ENCODE measurements at regions not wholly inside any gene's neighbourhood (a gene's known extent, or its start where the extent isn't known, plus 50 kb on each side); places are given as distances from the start of the nearest gene placed in this dataset.

DNA sequence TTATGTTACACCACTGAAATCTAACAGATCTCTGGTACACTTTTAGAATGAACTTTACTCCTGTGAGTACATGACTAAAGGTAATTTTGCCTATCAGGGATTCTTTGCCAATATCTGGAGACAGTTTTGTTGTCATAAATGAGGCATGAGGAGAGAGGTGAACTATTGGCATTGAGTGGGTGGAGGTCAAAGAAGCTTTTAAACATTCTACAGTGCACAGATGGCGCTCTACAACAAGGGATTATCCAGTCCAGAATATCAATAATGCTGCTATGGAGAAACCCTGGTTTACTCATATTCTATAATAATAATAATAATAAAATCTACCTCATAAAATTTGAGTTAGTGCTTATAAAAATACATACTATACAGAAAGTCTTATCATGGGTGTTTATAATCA, 702.3 kb downstream of the SI start:
- Histone ChIP-seq H3K36me3 (no peaks in the 10 kb centered on the region), H3K4me1 (no peaks in the 10 kb centered on the region), H3K27ac (no peak overlapping the region), H3K4me3 (no peak overlapping the region), H3K27me3 (no peaks in the 10 kb centered on the region), H3K9me3 (no peaks in the 10 kb centered on the region)
- no peak for TF ChIP-seq POLR2A (IDR thresholded peaks at IDR 0.05)
- TF ChIP-seq, protein P1, sequence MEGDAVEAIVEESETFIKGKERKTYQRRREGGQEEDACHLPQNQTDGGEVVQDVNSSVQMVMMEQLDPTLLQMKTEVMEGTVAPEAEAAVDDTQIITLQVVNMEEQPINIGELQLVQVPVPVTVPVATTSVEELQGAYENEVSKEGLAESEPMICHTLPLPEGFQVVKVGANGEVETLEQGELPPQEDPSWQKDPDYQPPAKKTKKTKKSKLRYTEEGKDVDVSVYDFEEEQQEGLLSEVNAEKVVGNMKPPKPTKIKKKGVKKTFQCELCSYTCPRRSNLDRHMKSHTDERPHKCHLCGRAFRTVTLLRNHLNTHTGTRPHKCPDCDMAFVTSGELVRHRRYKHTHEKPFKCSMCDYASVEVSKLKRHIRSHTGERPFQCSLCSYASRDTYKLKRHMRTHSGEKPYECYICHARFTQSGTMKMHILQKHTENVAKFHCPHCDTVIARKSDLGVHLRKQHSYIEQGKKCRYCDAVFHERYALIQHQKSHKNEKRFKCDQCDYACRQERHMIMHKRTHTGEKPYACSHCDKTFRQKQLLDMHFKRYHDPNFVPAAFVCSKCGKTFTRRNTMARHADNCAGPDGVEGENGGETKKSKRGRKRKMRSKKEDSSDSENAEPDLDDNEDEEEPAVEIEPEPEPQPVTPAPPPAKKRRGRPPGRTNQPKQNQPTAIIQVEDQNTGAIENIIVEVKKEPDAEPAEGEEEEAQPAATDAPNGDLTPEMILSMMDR (IDR thresholded peaks at IDR 0.05) = no peak
- intact Hi-C loops (cut with DNase I) = no loop called here
- DNase-seq (no peak), ATAC-seq (no peak)
- 78 to 95% (median 82%) methylated on average over 1 of the region's 1 CpG for WGBS, 4 donors

DNA sequence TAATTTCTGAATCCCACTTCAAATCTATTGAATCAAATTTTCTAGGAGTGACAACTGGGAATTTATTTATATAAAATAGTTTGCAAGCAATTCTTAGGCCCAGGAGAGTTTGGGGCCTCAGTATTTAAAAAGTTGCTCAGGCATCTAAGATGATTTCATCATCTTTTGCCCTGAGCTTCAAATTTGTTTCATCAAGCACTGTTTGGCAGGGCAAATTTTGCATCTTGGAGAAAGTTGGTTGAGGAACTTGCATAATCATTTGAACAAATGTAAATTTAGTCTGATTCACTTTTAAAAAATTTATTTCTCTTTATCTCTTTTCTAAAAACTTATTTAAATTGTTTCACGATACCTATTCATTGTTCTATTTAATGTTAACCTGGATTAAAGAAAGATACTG, 702.8 kb downstream of the SI start:
- no peak overlapping the region for H3K27ac ChIP-seq
- 48 to 92% (median 90%) methylated on average over 1 of the region's 1 CpG for whole genome bisulfite sequencing, 4 donors
- H3K4me1 ChIP-seq = no peaks in the 10 kb centered on the region
- no peak for DNase-seq
- TF ChIP-seq, protein P1 (IDR thresholded peaks at IDR 0.05) = no peak
- TF ChIP-seq POLR2A (IDR thresholded peaks at IDR 0.05) = no peak
- no peaks in the 10 kb centered on the region for H3K27me3 ChIP-seq
- no peak for ATAC-seq
- H3K9me3 ChIP-seq = no peaks in the 10 kb centered on the region
- intact Hi-C loops (cut with DNase I) = no loop called here
- no peaks in the 10 kb centered on the region for H3K36me3 ChIP-seq
- no peak overlapping the region for H3K4me3 ChIP-seq

DNA sequence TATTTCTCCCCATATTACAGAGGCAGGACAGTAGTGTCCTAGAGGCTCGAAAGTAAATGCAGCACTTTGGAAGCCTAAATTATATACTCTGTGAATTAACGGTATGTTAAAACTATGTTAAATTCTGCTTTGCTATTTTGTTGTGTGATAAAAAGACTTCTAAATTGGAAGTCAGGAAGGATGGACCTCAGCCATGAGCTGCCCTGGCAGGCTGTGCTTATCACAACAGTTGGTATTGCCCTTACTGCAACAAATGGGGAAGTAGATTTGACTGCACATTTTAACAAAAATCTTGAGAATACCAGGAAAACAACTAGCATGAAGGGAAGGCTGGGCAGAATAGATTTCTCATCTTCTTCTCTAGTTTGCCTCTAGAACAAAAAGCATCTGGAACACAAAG, 706.6 kb downstream of the SI start:
- no peak overlapping the region for H3K4me3 ChIP-seq
- TF ChIP-seq, protein P1 (IDR thresholded peaks at IDR 0.05) = no peak
- TF ChIP-seq POLR2A (IDR thresholded peaks at IDR 0.05) = no peak
- no peak for DNase-seq
- H3K27me3 ChIP-seq = no peaks in the 10 kb centered on the region
- no peaks in the 10 kb centered on the region for H3K4me1 ChIP-seq
- intact Hi-C loops (cut with DNase I) = no loop called here
- WGBS, 4 donors = 55 to 68% (median 64%) methylated on average over 2 of the region's 2 CpGs
- H3K27ac ChIP-seq = no peak overlapping the region
- no peak for ATAC-seq
- H3K9me3 ChIP-seq = no peaks in the 10 kb centered on the region
- no peaks in the 10 kb centered on the region for H3K36me3 ChIP-seq

DNA sequence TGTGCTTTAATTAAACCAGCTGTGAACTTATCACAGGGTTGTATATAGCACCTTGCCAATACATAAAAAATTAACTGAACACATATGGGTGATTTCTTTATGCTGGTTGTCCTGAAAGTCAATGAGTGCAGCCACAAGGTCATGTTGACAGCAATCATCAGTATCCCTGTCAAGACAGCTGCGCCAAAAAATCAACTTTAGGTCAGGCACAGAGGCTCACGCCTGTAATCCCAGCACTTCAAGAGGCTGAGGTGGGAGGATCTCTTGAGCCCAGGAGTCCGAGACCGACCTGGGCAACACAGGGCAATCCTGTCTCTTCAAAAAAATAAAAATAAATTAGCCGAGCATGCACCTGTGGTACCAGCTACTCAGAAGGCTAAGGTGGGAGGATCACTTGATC, 707.3 kb downstream of the SI start:
- ATAC-seq = no peak
- intact Hi-C loops (cut with DNase I) = no loop called here

More for the DNA sequence above, 707.3 kb downstream of the SI start:
- H3K36me3 ChIP-seq = no peaks in the 10 kb centered on the region
- no peak overlapping the region for H3K27ac ChIP-seq
- H3K4me3 ChIP-seq = no peak overlapping the region
- 55 to 68% (median 56%) methylated on average over 5 of the region's 5 CpGs for WGBS, 4 donors
- no peak for DNase-seq
- no peaks in the 10 kb centered on the region for H3K9me3 ChIP-seq
- TF ChIP-seq POLR2A (IDR thresholded peaks at IDR 0.05) = no peak
- TF ChIP-seq, protein P1 (IDR thresholded peaks at IDR 0.05) = no peak
- H3K27me3 ChIP-seq = no peaks in the 10 kb centered on the region
- no peaks in the 10 kb centered on the region for H3K4me1 ChIP-seq

All from heart left ventricle (tissue), 16 donors.